ENCODE measurements at regions not wholly inside any gene's neighbourhood (a gene's known extent, or its start where the extent isn't known, plus 50 kb on each side); places are given as distances from the start of the nearest gene placed in this dataset.
A peak's percentile ranks its signal among the peaks of the same experiment; 100 is the strongest.

DNA sequence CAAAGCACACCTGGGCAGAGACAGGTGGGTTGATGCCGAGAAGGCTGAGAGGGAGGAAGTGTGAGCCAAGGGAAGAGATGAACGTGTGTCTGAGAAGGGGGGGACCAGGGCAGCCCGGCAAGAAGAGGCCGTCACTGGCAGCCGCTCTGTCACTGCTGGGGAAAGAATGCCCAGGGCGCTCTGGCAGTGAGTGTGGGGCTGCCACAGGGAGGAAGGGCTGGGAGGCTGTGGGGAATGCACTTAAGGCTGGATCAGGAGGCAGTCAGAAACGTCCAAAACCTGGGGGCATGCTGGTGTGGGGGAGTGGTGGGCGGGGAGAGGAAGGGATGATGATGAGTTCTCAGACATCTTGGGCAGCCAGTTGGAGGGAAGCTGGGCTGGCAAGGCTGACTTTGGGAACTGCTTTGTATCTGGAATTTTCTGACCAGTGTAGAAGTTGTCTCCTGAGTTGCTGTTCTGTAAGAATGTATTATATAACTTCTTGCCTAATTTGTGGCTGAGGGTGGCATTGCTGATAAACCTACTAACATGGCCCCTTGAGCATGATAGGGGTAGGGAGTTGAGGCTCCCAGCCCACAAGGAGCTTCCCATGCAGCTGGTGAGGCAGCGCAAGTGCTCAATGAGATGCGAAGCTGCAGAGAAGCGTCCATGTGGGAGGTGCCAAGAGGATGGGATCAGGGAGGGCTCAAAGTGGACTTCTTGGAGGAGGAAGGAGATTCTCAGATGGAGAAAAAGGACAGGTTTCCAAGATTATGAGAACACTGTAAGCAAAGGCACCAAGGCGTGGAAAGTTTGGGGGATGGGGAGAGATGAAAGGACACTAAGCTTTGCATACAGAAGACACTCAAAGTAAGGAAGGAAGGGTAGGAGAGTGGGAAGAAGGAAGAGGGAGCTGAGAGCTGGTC lies 185.1 kb upstream of the HAAO start:
- Mint-ChIP-seq H3K4me1 (ENCODE audit: low read depth, unreplicated experiment) (peaks cover 83% of the 10 kb centered on the region), H3K4me3 (ENCODE audit: low read depth, unreplicated experiment) (no peak overlapping the region), H3K9me3 (ENCODE audit: low read depth, unreplicated experiment) (peaks cover 9% of the 10 kb centered on the region), H3K27me3 (ENCODE audit: unreplicated experiment) (no peaks in the 10 kb centered on the region), H3K27ac (ENCODE audit: unreplicated experiment) (peak overlapping the region; percentile 75), H3K36me3 (ENCODE audit: insufficient read depth, unreplicated experiment) (peaks cover 32% of the 10 kb centered on the region)
- intact Hi-C loops (cut with micrococcal nuclease; ENCODE audit: unreplicated experiment) = loop anchor here (2.0 kb wide), 2 partner anchors 31 to 243 kb away; no protein-coding TSS in a partner anchor
- CTCF ChIA-PET = interaction anchor here (0.5 to 2.9 kb wide), 8 partner anchors 25 to 506 kb away, joined by 3 to 24 read pairs (median 4); partner anchors contain the start of gene ZFP36L2
- no TSS peak for BruUV-seq (replicated peaks)
- DNase-seq = no peak
- TF ChIP-seq, protein P1, sequence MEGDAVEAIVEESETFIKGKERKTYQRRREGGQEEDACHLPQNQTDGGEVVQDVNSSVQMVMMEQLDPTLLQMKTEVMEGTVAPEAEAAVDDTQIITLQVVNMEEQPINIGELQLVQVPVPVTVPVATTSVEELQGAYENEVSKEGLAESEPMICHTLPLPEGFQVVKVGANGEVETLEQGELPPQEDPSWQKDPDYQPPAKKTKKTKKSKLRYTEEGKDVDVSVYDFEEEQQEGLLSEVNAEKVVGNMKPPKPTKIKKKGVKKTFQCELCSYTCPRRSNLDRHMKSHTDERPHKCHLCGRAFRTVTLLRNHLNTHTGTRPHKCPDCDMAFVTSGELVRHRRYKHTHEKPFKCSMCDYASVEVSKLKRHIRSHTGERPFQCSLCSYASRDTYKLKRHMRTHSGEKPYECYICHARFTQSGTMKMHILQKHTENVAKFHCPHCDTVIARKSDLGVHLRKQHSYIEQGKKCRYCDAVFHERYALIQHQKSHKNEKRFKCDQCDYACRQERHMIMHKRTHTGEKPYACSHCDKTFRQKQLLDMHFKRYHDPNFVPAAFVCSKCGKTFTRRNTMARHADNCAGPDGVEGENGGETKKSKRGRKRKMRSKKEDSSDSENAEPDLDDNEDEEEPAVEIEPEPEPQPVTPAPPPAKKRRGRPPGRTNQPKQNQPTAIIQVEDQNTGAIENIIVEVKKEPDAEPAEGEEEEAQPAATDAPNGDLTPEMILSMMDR (IDR thresholded peaks at IDR 0.05; ENCODE audit: unreplicated experiment) = no peak

DNA sequence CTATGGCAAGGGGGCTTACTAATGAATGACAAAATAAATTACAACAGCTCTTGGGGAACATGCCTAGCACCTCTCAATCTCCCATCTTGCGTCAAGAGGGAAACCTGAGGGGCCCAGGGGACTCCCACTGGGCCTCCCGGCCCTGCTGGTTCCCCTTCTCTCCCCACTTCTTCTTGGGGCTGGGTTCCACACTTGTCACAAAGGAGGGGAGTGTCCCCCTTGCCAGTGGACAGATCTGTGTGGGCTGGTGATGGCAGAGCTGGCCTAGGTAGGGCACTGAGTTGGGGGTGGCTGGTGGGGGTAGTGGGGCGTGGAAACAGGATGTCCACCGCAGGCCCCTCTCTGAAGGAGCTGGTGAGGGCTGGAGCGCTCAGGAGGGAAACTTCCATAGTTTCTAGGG lies 184.0 kb upstream of the HAAO start:
- Mint-ChIP-seq H3K9me3 (ENCODE audit: low read depth, unreplicated experiment) (peaks cover 7% of the 10 kb centered on the region), H3K4me3 (ENCODE audit: low read depth, unreplicated experiment) (no peak overlapping the region), H3K36me3 (ENCODE audit: insufficient read depth, unreplicated experiment) (peaks cover 33% of the 10 kb centered on the region), H3K27ac (ENCODE audit: unreplicated experiment) (peak overlapping the region; percentile 75), H3K4me1 (ENCODE audit: low read depth, unreplicated experiment) (peaks cover 76% of the 10 kb centered on the region), H3K27me3 (ENCODE audit: unreplicated experiment) (no peaks in the 10 kb centered on the region)
- DNase-seq = no peak
- intact Hi-C loops (cut with micrococcal nuclease; ENCODE audit: unreplicated experiment) = no loop called here
- TF ChIP-seq, protein P1 (IDR thresholded peaks at IDR 0.05; ENCODE audit: unreplicated experiment) = no peak
- CTCF ChIA-PET = interaction anchor here (0.7 to 1.4 kb wide), 5 partner anchors 34 to 166 kb away, joined by 3 to 7 read pairs (median 3); no protein-coding TSS in a partner anchor
- no TSS peak for BruUV-seq (replicated peaks)

DNA sequence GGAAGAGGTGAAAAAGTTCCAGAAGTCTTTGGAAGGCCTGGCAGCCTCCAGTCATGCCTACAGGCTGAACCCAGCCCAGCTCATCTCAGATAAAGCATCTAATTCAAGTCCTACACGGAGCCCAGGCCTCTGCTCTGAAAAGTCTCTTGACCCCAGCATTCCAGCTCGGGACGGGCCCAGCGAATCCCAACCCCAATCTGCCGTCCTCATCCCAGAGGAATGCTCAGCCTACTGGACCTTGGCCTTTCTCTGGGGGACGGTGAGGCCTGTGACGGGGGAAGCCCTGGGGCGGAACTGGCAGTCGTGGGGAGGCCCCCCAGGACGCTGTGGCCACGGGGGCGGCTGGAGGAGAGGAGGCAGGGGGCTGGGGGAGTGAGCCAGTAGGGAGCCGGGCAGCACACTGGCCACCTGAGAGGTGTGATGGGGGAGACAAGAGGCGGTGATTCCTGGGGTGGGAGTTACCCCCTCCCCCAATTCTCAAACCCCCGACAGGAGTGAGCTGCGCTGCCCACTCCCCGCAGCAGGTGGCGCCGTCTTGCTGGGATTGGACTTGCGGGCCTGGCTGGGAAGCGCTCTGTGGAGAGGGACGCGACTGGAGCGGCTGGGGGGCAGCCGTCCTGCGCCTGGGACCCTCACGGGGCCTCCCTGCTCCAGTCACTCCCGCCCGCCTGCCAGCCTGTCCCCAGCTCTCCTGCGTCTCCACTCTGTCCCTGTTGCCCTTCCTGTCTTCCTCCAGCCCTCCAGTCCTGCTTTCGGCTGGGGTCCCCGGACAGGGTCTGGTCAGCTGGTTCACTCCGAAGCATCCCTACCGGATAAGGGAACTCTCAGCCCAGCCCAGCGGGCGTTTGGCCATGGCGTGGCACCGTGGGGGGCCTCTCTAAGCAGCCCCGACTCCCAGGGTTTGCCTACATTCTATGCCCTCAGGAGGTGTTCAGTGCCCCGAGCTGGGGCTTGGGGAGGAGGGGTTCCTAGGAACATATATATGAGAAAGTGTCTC lies 182.6 kb upstream of the HAAO start:
- TF ChIP-seq, protein P1 (IDR thresholded peaks at IDR 0.05; ENCODE audit: unreplicated experiment) = peak; percentile 92
- CTCF ChIA-PET = interaction anchor here (0.6 to 1.8 kb wide), 10 partner anchors 11 to 254 kb away, joined by 3 to 19 read pairs (median 5); partner anchors contain the start of gene ZFP36L2

DNA sequence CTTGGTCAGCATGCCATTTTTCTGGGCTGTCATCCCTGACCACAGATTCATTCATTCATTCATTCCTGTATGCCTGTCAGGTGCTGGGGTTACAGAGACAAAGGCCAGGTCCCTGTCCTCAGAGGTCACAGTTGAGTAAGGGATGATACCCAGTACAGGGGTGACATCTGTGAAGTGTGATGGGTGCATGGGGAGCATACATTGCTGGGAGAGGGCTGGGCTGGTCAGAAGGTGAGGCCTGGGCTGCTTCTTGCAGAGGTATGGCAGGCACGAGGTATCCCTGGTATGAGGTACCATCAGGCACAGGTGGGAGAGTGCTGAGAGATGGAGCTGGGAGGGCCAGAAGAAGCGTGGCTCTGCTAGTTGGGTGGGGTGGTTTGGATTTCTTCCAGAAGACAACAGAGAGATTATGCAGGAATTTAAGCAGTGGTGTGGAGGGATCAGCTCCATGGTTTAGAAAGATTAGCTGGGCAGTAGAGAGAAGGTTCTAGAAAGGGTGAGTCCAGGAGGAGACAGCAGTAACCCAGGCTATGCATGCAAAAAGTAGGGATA lies 181.9 kb upstream of the HAAO start:
- Mint-ChIP-seq H3K4me1 (ENCODE audit: low read depth, unreplicated experiment) (peaks cover 73% of the 10 kb centered on the region), H3K36me3 (ENCODE audit: insufficient read depth, unreplicated experiment) (peaks cover 28% of the 10 kb centered on the region), H3K9me3 (ENCODE audit: low read depth, unreplicated experiment) (no peaks in the 10 kb centered on the region), H3K4me3 (ENCODE audit: low read depth, unreplicated experiment) (no peak overlapping the region), H3K27ac (ENCODE audit: unreplicated experiment) (peak overlapping the region; percentile 86), H3K27me3 (ENCODE audit: unreplicated experiment) (no peaks in the 10 kb centered on the region)
- CTCF ChIA-PET = interaction anchor here (1.3 to 1.8 kb wide), 2 partner anchors 10 to 253 kb away, joined by 6 to 7 read pairs; partner anchors contain the start of gene ZFP36L2
- TF ChIP-seq, protein P1 (IDR thresholded peaks at IDR 0.05; ENCODE audit: unreplicated experiment) = no peak
- no peak for DNase-seq
- intact Hi-C loops (cut with micrococcal nuclease; ENCODE audit: unreplicated experiment) = no loop called here
- no TSS peak for BruUV-seq (replicated peaks)

More for the DNA sequence above, 182.6 kb upstream of the HAAO start:
- Mint-ChIP-seq H3K36me3 (ENCODE audit: insufficient read depth, unreplicated experiment) (peaks cover 28% of the 10 kb centered on the region), H3K4me1 (ENCODE audit: low read depth, unreplicated experiment) (peaks cover 73% of the 10 kb centered on the region), H3K27ac (ENCODE audit: unreplicated experiment) (peak overlapping the region; percentile 86), H3K4me3 (ENCODE audit: low read depth, unreplicated experiment) (no peak overlapping the region), H3K27me3 (ENCODE audit: unreplicated experiment) (no peaks in the 10 kb centered on the region), H3K9me3 (ENCODE audit: low read depth, unreplicated experiment) (no peaks in the 10 kb centered on the region)
- DNase-seq = peak; percentile 85
- no TSS peak for BruUV-seq (replicated peaks)
- intact Hi-C loops (cut with micrococcal nuclease; ENCODE audit: unreplicated experiment) = loop anchor here (1.0 kb wide), 1 partner anchor 47 kb away; no protein-coding TSS in a partner anchor

All from Calu3 (cell line).